OCI-LY7 (cell line): ENCODE measurements at regions not wholly inside any gene's neighbourhood (a gene's known extent, or its start where the extent isn't known, plus 50 kb on each side); places are given as distances from the start of the nearest gene placed in this dataset.

Experiments used
- BruUV-seq: library from RNA; stranded (reverse); fragments of 400-500 nt; replicated peaks from 2 replicates; lab custom pipeline; 2021; lab: Mats Ljungman, UMichigan
- CTCF ChIA-PET: fragments of 300-600 bp; sonication (Branson Sonifier 250); formaldehyde crosslinking; loops from one replicate; lab custom pipeline; 2022; ENCODE audit warnings: antibody characterized with exemption; ENCODE audit not compliant: unreplicated experiment; lab: Charles Lee
- POLR2A ChIA-PET: fragments of 300-600 bp; sonication (Branson Sonifier 250); formaldehyde crosslinking; loops from one replicate; lab custom pipeline; 2022; ENCODE audit warnings: antibody characterized with exemption; lab: Charles Lee
- DNase-seq: peaks from one replicate; pipeline ENCODE4 v3.0.0-alpha.2; 2015; ENCODE audit warnings: low spot score
- H2AFZ ChIP-seq: fragments of 200-600 bp; sonication (generic), shearing (Covaris generic); 2 replicates; pipeline ENCODE4 v1.6.1; 2014; ENCODE audit warnings: mild to moderate bottlenecking, antibody characterized with exemption, low read length, moderate library complexity
- H3K27ac ChIP-seq: fragments of 200-600 bp; sonication (generic); 2 replicates; pipeline ENCODE4 v1.5.1; 2014; ENCODE audit warnings: mixed run types, low read depth, mild to moderate bottlenecking, moderate library complexity, low read length, inconsistent platforms; ENCODE audit not compliant: poor library complexity, severe bottlenecking
- H3K36me3 ChIP-seq: fragments of 200-600 bp; sonication (generic); 2 replicates; pipeline ENCODE4 v1.6.1; 2014; ENCODE audit warnings: mild to moderate bottlenecking, antibody characterized with exemption, low read length, moderate library complexity, mixed read lengths; ENCODE audit not compliant: insufficient read depth
- H3K4me1 ChIP-seq: fragments of 200-600 bp; sonication (generic); 2 replicates; pipeline ENCODE4 v1.5.1; 2014; ENCODE audit warnings: mild to moderate bottlenecking, low read length; ENCODE audit not compliant: insufficient read depth, poor library complexity, severe bottlenecking
- H3K4me2 ChIP-seq: fragments of 200-600 bp; sonication (generic); 2 replicates; pipeline ENCODE4 v1.6.1; 2014; ENCODE audit warnings: mild to moderate bottlenecking, low read length
- H3K4me3 ChIP-seq: fragments of 200-600 bp; sonication (generic); 2 replicates; pipeline ENCODE4 v1.5.1; 2014; ENCODE audit warnings: mild to moderate bottlenecking, low read depth, low read length; ENCODE audit not compliant: poor library complexity, severe bottlenecking
- H3K79me2 ChIP-seq: fragments of 200-600 bp; sonication (generic); 2 replicates; pipeline ENCODE4 v1.6.1; 2016; ENCODE audit warnings: low read depth, mild to moderate bottlenecking, low read length, moderate library complexity, mixed read lengths; ENCODE audit not compliant: insufficient read depth
- H3K9me2 ChIP-seq: fragments of 200-600 bp; sonication (generic); 2 replicates; pipeline ENCODE4 v1.6.1; 2016; ENCODE audit warnings: mild to moderate bottlenecking, low read length, mixed read lengths; ENCODE audit not compliant: insufficient read depth
- H3K9me3 ChIP-seq: fragments of 200-600 bp; sonication (generic); 2 replicates; pipeline ENCODE4 v1.6.1; 2014; ENCODE audit warnings: mild to moderate bottlenecking, mixed run types, low read length, mixed read lengths
- H4K20me1 ChIP-seq: fragments of 200-600 bp; sonication (generic); 2 replicates; pipeline ENCODE4 v1.6.1; 2014; ENCODE audit warnings: mild to moderate bottlenecking, antibody characterized with exemption, low read length, moderate library complexity, mixed read lengths; ENCODE audit not compliant: insufficient read depth
- EZH2phosphoT487 ChIP-seq: fragments of 200-600 bp; sonication (generic); IDR thresholded peaks from 2 replicates; pipeline ENCODE4 v1.6.1; 2018; ENCODE audit warnings: low read depth, borderline replicate concordance, mild to moderate bottlenecking, mixed run types, antibody characterized with exemption, low read length, moderate library complexity, mixed read lengths
- intact Hi-C: fragments of 100-400 bp; cut with micrococcal nuclease; formaldehyde crosslinking; loops from one replicate; pipeline ENCODE4 v1.10.0; 2022; ENCODE audit not compliant: unreplicated experiment
- TF ChIP-seq, protein P1 (sequence below): fragments of 200-600 bp; sonication (generic); conservative IDR thresholded peaks from 2 replicates; pipeline ENCODE4 v1.5.1; 2014; ENCODE audit warnings: mild to moderate bottlenecking, antibody characterized with exemption, low read length, moderate library complexity, mixed read lengths

DNA sequence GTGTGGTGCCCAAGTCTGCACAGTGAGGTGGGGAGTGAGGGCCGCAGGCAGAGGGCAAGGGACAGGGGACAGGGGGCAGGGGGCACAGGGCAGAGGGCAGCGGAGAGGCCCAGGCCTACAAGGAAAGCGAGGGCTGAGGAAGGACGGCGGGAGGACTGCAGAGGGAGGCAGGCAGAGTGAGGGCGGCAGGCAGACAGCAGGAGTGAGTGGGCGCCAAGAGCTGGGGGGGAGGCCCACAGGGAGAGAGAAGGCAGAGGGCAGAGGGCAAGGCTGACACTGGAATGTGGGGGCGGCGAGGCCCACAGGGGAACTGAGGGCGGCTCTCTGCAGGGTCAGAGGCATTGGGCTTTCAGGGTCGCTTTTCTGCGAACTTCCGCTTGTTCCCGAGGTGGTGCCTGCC is 267.8 kb upstream of the NDN start:
- no peak overlapping the region for H2AFZ ChIP-seq
- no TSS peak for BruUV-seq
- POLR2A ChIA-PET, result no interaction called here
- no peaks in the 10 kb centered on the region for H3K36me3 ChIP-seq
- no peaks in the 10 kb centered on the region for H4K20me1 ChIP-seq
- no peak overlapping the region for H3K4me2 ChIP-seq
- no peaks in the 10 kb centered on the region for H3K4me1 ChIP-seq
- intact Hi-C loops, result no loop called here
- H3K4me3 ChIP-seq, result no peak overlapping the region
- H3K27ac ChIP-seq, result no peak overlapping the region
- no peaks in the 10 kb centered on the region for H3K79me2 ChIP-seq
- no peaks in the 10 kb centered on the region for H3K9me2 ChIP-seq
- CTCF ChIA-PET, result no interaction called here
- TF ChIP-seq EZH2phosphoT487, result no peak
- TF ChIP-seq, protein P1, sequence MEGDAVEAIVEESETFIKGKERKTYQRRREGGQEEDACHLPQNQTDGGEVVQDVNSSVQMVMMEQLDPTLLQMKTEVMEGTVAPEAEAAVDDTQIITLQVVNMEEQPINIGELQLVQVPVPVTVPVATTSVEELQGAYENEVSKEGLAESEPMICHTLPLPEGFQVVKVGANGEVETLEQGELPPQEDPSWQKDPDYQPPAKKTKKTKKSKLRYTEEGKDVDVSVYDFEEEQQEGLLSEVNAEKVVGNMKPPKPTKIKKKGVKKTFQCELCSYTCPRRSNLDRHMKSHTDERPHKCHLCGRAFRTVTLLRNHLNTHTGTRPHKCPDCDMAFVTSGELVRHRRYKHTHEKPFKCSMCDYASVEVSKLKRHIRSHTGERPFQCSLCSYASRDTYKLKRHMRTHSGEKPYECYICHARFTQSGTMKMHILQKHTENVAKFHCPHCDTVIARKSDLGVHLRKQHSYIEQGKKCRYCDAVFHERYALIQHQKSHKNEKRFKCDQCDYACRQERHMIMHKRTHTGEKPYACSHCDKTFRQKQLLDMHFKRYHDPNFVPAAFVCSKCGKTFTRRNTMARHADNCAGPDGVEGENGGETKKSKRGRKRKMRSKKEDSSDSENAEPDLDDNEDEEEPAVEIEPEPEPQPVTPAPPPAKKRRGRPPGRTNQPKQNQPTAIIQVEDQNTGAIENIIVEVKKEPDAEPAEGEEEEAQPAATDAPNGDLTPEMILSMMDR, result no peak
- H3K9me3 ChIP-seq, result no peaks in the 10 kb centered on the region
- DNase-seq, result no peak

DNA sequence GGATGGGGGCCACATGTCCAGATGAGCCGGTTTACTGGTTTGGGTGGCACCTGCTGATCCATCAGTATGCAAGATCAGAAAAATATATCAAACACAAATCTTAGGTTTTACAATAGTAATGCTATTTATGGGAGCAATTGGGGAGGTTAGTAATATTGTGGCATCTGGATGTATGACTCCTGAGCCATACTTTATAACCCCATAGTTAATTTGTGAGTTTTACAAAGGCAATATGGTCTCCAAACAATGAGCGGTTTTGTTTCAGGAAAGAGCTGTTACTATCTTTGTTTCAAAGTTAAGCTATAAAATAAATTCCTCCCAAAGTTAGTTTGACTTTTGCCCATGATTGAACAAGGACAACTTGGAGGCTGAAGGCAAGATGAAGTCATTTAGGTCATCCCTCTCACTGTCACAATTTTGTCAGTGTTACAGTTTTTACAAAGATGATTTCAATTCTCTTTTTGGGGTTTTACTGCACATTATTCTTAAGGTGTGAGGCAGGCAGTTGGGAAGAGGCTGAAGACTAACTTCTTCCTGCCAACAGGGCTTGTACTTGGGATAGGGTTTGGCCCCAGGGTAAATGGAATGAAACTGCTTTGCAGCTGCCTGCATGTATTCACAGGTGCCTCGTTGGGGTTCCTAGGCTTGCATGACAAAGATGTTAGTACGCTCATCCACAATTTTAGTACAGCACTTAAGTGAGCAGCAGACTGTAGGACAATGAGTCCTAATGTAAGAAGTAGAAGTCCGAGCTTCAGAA is 296.6 kb upstream of the NDN start:
- POLR2A ChIA-PET, result no interaction called here
- TF ChIP-seq, protein P1, result no peak
- no peak for TF ChIP-seq EZH2phosphoT487
- intact Hi-C loops, result no loop called here

DNA sequence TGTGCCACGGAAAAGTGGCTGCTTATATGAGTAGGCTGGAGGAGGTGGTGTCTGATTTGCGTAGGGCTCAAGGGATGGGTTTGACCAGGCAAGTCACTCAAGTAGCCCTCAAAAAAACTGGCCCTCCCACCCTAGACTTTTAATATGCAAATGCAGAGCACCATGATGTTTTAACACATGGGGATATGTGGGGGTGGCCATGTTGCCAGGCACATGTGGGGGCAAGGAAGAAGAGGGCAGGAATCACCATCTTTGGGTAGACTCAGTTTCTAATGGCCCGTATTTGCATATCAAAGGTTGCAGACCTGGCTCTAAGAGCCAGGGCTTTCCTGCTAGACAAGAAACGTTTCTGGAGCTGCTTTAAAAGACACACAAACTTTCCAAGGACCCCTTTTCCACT is 307.2 kb upstream of the NDN start:
- no peak overlapping the region for H3K4me2 ChIP-seq
- H3K4me1 ChIP-seq, result no peaks in the 10 kb centered on the region
- no peak for DNase-seq
- H3K79me2 ChIP-seq, result no peaks in the 10 kb centered on the region
- no peaks in the 10 kb centered on the region for H3K9me2 ChIP-seq
- H3K36me3 ChIP-seq, result no peaks in the 10 kb centered on the region
- no peaks in the 10 kb centered on the region for H3K9me3 ChIP-seq
- ChIA-PET CTCF (no interaction called here), POLR2A (no interaction called here)
- intact Hi-C loops, result no loop called here
- no TSS peak for BruUV-seq
- no peak for TF ChIP-seq EZH2phosphoT487
- TF ChIP-seq, protein P1, result no peak
- H3K4me3 ChIP-seq, result no peak overlapping the region
- H3K27ac ChIP-seq, result no peak overlapping the region
- no peak overlapping the region for H2AFZ ChIP-seq
- H4K20me1 ChIP-seq, result no peaks in the 10 kb centered on the region

More for the DNA sequence above, 296.6 kb upstream of the NDN start:
- CTCF ChIA-PET, result no interaction called here
- no peaks in the 10 kb centered on the region for H3K9me3 ChIP-seq
- DNase-seq, result no peak
- no peaks in the 10 kb centered on the region for H3K79me2 ChIP-seq
- H3K4me2 ChIP-seq, result no peak overlapping the region
- H2AFZ ChIP-seq, result no peak overlapping the region
- no peak overlapping the region for H3K27ac ChIP-seq
- H3K4me3 ChIP-seq, result no peak overlapping the region
- H3K4me1 ChIP-seq, result no peaks in the 10 kb centered on the region
- no peaks in the 10 kb centered on the region for H3K9me2 ChIP-seq
- BruUV-seq, result no TSS peak
- H3K36me3 ChIP-seq, result no peaks in the 10 kb centered on the region
- H4K20me1 ChIP-seq, result no peaks in the 10 kb centered on the region
